NT2/D1 (cell line): ENCODE measurements at regions not wholly inside any gene's neighbourhood (a gene's known extent, or its start where the extent isn't known, plus 50 kb on each side); places are given as distances from the start of the nearest gene placed in this dataset.

ENCODE experiments used
- DNase-seq: peaks from one replicate; pipeline ENCODE4 v3.0.0-alpha.2; 2011; ENCODE audit warnings: low read depth, low spot score
- H3K27me3 ChIP-seq: 2 replicates; pipeline ENCODE4 v1.6.0; 2011; ENCODE audit warnings: mild to moderate bottlenecking; ENCODE audit not compliant: insufficient read length, insufficient read depth
- H3K36me3 ChIP-seq: 2 replicates; pipeline ENCODE4 v1.6.1; 2011; ENCODE audit warnings: mild to moderate bottlenecking, low read length, mixed read lengths; ENCODE audit not compliant: insufficient read depth, insufficient read length
- H3K4me1 ChIP-seq: 2 replicates; pipeline ENCODE4 v1.5.1; 2011; ENCODE audit not compliant: insufficient read depth, insufficient read length
- H3K4me3 ChIP-seq: 2 replicates; pipeline ENCODE4 v1.5.1; 2011; ENCODE audit warnings: low read depth; ENCODE audit not compliant: insufficient read length
- H3K9ac ChIP-seq: 2 replicates; pipeline ENCODE4 v1.6.0; 2011; ENCODE audit warnings: low read depth; ENCODE audit not compliant: insufficient read length
- H3K9me3 ChIP-seq: 2 replicates; pipeline ENCODE4 v1.5.1; 2011; ENCODE audit warnings: mild to moderate bottlenecking, low read length; ENCODE audit not compliant: insufficient read depth
- SUZ12 ChIP-seq: IDR thresholded peaks from 2 replicates; pipeline ENCODE4 v1.6.1; 2011; ENCODE audit not compliant: insufficient read length, insufficient read depth; ENCODE audit errors: extremely low read depth
- YY1 ChIP-seq: IDR thresholded peaks from 2 replicates; pipeline ENCODE4 v1.6.1; 2011; ENCODE audit not compliant: insufficient read length, insufficient read depth
- ZNF274 ChIP-seq: IDR thresholded peaks from 2 replicates; pipeline ENCODE4 v1.6.1; 2011; ENCODE audit warnings: mild to moderate bottlenecking, low read depth, low read length

GRCh38 chr12:28933864-28934527 lies 215.1 kb upstream of the FAR2 start:
- Histone ChIP-seq H3K4me1 (no peaks in the 10 kb centered on the region), H3K9ac (no peak overlapping the region), H3K27me3 (no peaks in the 10 kb centered on the region), H3K4me3 (no peak overlapping the region), H3K36me3 (no peaks in the 10 kb centered on the region), H3K9me3 (no peaks in the 10 kb centered on the region)
- no peak for DNase-seq
- TF ChIP-seq YY1 (no peak), SUZ12 (no peak), ZNF274 (no peak)

- no peaks in the 10 kb centered on the region for H3K9me3 ChIP-seq
- no peaks in the 10 kb centered on the region for H3K4me1 ChIP-seq
- no peaks in the 10 kb centered on the region for H3K27me3 ChIP-seq
- H3K4me3 ChIP-seq, result no peak overlapping the region
- no peak for TF ChIP-seq YY1
- no peak overlapping the region for H3K9ac ChIP-seq
- no peaks in the 10 kb centered on the region for H3K36me3 ChIP-seq
- DNase-seq, result no peak
Measured at GRCh38 chr12:28936221-28936620, 212.9 kb upstream of the FAR2 start.

DNA sequence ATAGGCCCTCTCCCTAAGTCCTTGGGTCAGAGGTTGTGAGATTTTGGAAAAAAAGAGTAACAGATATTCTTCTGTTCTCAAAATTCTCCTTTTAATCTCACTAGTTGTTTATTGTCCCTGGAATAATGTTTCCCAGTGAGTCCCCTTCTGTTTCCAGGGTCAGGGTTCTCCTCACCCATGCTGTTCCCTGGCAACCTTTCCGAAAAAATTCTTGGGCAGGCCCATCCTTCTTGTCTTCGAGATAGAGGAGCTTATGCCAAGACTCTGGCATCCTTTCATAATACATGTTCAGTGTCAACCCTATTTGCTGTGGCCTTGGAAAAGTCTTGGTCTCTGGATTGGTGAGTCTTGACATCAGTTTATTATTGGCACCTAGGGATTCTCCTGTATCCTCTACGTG lies 212.4 kb upstream of the FAR2 start:
- Histone ChIP-seq H3K4me3 (no peak overlapping the region), H3K36me3 (no peaks in the 10 kb centered on the region), H3K9me3 (no peaks in the 10 kb centered on the region), H3K27me3 (no peaks in the 10 kb centered on the region), H3K4me1 (no peaks in the 10 kb centered on the region), H3K9ac (no peak overlapping the region)
- TF ChIP-seq ZNF274 (no peak), YY1 (no peak), SUZ12 (no peak)
- no peak for DNase-seq

- DNase-seq, result peak; percentile 27
Measured at GRCh38 chr12:28937196-28937595, 211.9 kb upstream of the FAR2 start.

GRCh38 chr12:28938056-28938455 lies 211.0 kb upstream of the FAR2 start:
- Histone ChIP-seq H3K4me1 (no peaks in the 10 kb centered on the region), H3K4me3 (no peak overlapping the region), H3K27me3 (no peaks in the 10 kb centered on the region), H3K9me3 (no peaks in the 10 kb centered on the region), H3K9ac (no peak overlapping the region), H3K36me3 (no peaks in the 10 kb centered on the region)
- TF ChIP-seq ZNF274, result no peak
- no peak for TF ChIP-seq YY1
- no peak for TF ChIP-seq SUZ12
- DNase-seq, result no peak

More at GRCh38 chr12:28937196-28937595, 211.9 kb upstream of the FAR2 start:
- no peak for TF ChIP-seq ZNF274
- TF ChIP-seq SUZ12, result no peak
- TF ChIP-seq YY1, result no peak
- H3K9ac ChIP-seq, result no peak overlapping the region
- H3K4me3 ChIP-seq, result no peak overlapping the region
- H3K4me1 ChIP-seq, result no peaks in the 10 kb centered on the region
- H3K36me3 ChIP-seq, result no peaks in the 10 kb centered on the region
- no peaks in the 10 kb centered on the region for H3K9me3 ChIP-seq
- no peaks in the 10 kb centered on the region for H3K27me3 ChIP-seq

DNA sequence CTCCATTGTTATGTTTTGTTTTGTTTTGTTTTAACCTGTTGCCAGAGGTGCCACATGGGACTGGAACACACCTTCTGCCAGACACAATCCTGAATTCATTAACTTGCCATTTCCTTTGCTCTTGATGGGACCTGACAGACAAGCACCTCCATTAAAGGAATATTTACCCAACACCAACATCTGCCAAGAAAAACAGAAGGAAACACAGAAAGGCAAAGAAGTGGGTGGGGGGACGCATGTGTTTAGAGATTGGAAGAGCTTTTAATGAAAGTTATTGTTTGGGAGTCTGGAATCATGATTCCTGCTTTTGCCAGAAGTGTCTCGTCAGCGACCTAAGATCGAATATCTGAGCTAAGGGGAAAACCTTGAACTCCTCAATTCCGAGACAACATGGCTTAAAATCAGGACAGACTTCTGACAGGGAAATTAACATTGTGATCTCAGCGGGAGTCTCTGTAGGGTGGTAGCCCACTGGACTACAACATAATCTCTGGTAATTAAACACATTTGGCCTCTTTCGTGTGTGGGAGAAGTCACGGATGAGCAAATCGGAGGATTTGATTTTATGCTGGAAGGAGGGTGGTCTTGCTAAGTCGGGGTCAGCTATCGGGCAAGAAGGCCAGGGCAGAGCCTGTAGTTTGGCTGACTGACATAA lies 210.4 kb upstream of the FAR2 start:
- H3K4me3 ChIP-seq, result no peak overlapping the region
- H3K36me3 ChIP-seq, result no peaks in the 10 kb centered on the region
- H3K4me1 ChIP-seq, result no peaks in the 10 kb centered on the region
- no peaks in the 10 kb centered on the region for H3K9me3 ChIP-seq
- DNase-seq, result no peak
- no peaks in the 10 kb centered on the region for H3K27me3 ChIP-seq
- TF ChIP-seq ZNF274, result no peak
- H3K9ac ChIP-seq, result no peak overlapping the region

DNA sequence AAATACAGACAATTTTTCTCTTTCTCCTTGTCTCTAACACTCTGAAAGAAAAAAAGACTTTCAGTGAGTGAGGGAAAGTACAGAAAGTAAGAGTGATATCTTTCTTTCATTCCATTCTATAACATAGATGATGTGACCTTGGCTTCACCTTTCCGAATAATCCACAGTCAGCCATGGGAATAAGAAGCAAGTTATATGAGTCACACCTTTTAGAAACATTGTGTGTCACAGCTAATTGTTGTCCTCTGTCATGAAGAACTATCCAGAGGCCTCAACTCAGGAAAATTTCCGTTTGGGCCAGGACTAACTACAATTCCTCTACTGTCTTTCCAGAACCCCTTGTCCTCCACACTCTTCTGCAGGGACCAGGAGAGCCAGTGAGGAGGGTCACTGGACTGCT lies 209.7 kb upstream of the FAR2 start:
- TF ChIP-seq SUZ12 (no peak), YY1 (no peak), ZNF274 (no peak)
- no peak for DNase-seq
- H3K9ac ChIP-seq, result no peak overlapping the region
- H3K27me3 ChIP-seq, result no peaks in the 10 kb centered on the region
- no peaks in the 10 kb centered on the region for H3K36me3 ChIP-seq
- no peak overlapping the region for H3K4me3 ChIP-seq
- no peaks in the 10 kb centered on the region for H3K9me3 ChIP-seq
- H3K4me1 ChIP-seq, result no peaks in the 10 kb centered on the region

- Histone ChIP-seq H3K36me3 (no peaks in the 10 kb centered on the region), H3K9me3 (no peaks in the 10 kb centered on the region), H3K9ac (no peak overlapping the region), H3K27me3 (no peaks in the 10 kb centered on the region), H3K4me1 (no peaks in the 10 kb centered on the region), H3K4me3 (no peak overlapping the region)
- no peak for DNase-seq
- no peak for TF ChIP-seq ZNF274
- TF ChIP-seq SUZ12, result no peak
- TF ChIP-seq YY1, result no peak
Measured at GRCh38 chr12:28941248-28941647, 207.8 kb upstream of the FAR2 start.
